Neural progenitor cell (in vitro differentiated cells): ENCODE measurements at regions not wholly inside any gene's neighbourhood (a gene's known extent, or its start where the extent isn't known, plus 50 kb on each side); places are given as distances from the start of the nearest gene placed in this dataset.

Source experiments
- CTCF ChIP-seq: fragments of 200-600 bp; sonication (generic); IDR thresholded peaks from 2 replicates; pipeline ENCODE4 v1.5.1; 2017; ENCODE audit warnings: antibody characterized with exemption, mild to moderate bottlenecking
- EZH2 ChIP-seq: fragments of 200-600 bp; sonication (generic); IDR thresholded peaks from 2 replicates; pipeline ENCODE4 v1.6.1; 2017; ENCODE audit warnings: antibody characterized with exemption, mild to moderate bottlenecking, moderate library complexity

- TF ChIP-seq EZH2: no peak
- no peak for TF ChIP-seq CTCF
Observed at GRCh38 chr1:80427881-80428280, 1372.9 kb upstream of the ADGRL2 start.
